H1 (cell line): ENCODE measurements at regions not wholly inside any gene's neighbourhood (a gene's known extent, or its start where the extent isn't known, plus 50 kb on each side); places are given as distances from the start of the nearest gene placed in this dataset.

Experiments
- CTCF ChIA-PET: fragments of 300-600 bp; sonication (Branson Sonifier 250); formaldehyde crosslinking; loops from one replicate; lab custom pipeline; 2021; ENCODE audit not compliant: partially characterized antibody; lab: Charles Lee
- POLR2A ChIA-PET: fragments of 300-600 bp; sonication (Branson Sonifier 250); formaldehyde crosslinking; loops from one replicate; lab custom pipeline; 2021; ENCODE audit warnings: inconsistent platforms; ENCODE audit not compliant: partially characterized antibody; lab: Charles Lee
- DNase-seq, 2 experiments: peaks; one replicate each; pipeline versions ENCODE4 v3.0.0 to v3.0.0-alpha.2; 2010 to 2022; ENCODE audit warnings: low spot score in 2 of 2, low read depth in 1 of 2, mixed read lengths in 1 of 2
- FAIRE-seq: peaks from 2 replicates; lab custom pipeline; 2011; peaks lifted over from hg19 to GRCh38; lab: Jason Lieb, UNC
- H2AFZ ChIP-seq: 2 replicates; pipeline ENCODE4 v1.8.1; 2012; ENCODE audit warnings: low read length, inconsistent platforms
- H2AK5ac ChIP-seq: 2 replicates; pipeline ENCODE4 v1.6.1; 2013; ENCODE audit warnings: low read depth, low read length
- H2BK120ac ChIP-seq: replicated peaks from 2 replicates; pipeline ENCODE3; 2013; ENCODE audit warnings: low read depth, low read length, inconsistent platforms
- H2BK12ac ChIP-seq: 2 replicates; pipeline ENCODE4 v1.6.1; 2013; ENCODE audit warnings: low read depth, low read length
- H2BK15ac ChIP-seq: 2 replicates; pipeline ENCODE4 v1.6.1; 2013; ENCODE audit warnings: low read length
- H2BK20ac ChIP-seq: 2 replicates; pipeline ENCODE4 v1.6.1; 2013; ENCODE audit warnings: low read length
- H2BK5ac ChIP-seq: 2 replicates; pipeline ENCODE4 v1.6.1; 2013; ENCODE audit warnings: low read depth, low read length
- H3K14ac ChIP-seq: 2 replicates; pipeline ENCODE4 v1.6.1; 2013; ENCODE audit warnings: inconsistent platforms; ENCODE audit not compliant: insufficient read length
- H3K18ac ChIP-seq: 2 replicates; pipeline ENCODE4 v1.6.1; 2013; ENCODE audit warnings: low read length; ENCODE audit errors: extremely low read depth
- H3K23ac ChIP-seq: 2 replicates; pipeline ENCODE4 v1.6.1; 2013; ENCODE audit warnings: inconsistent platforms; ENCODE audit not compliant: insufficient read length
- H3K23me2 ChIP-seq: 2 replicates; pipeline ENCODE4 v1.6.1; 2013; ENCODE audit warnings: low read depth, low read length
- H3K27ac ChIP-seq: 2 replicates; pipeline ENCODE4 v1.6.1; 2011; ENCODE audit warnings: low read depth, low read length, inconsistent platforms
- H3K27me3 ChIP-seq, 4 experiments: replicated peaks in 1 of 4; 1 replicate in 1 of 4; 2 replicates in 3 of 4; pipeline versions ENCODE4 v1.6.1 to v1.8.1; 2011 to 2013; ENCODE audit warnings: low read length in 3 of 4, mild to moderate bottlenecking in 3 of 4, inconsistent platforms in 2 of 4, mixed read lengths in 2 of 4, moderate library complexity in 1 of 4; ENCODE audit not compliant: control insufficient read depth in 3 of 4, insufficient read depth in 3 of 4; ENCODE audit errors: extremely low read depth in 1 of 4
- H3K36me3 ChIP-seq, 4 experiments: 2 replicates each; pipeline versions ENCODE4 v1.6.1 to v1.8.1; 2011 to 2013; ENCODE audit warnings: mild to moderate bottlenecking in 4 of 4, low read length in 3 of 4, moderate library complexity in 2 of 4, control low read depth in 1 of 4, inconsistent platforms in 1 of 4; ENCODE audit not compliant: insufficient read depth in 4 of 4, control insufficient read depth in 2 of 4
- H3K4ac ChIP-seq: replicated peaks from 2 replicates; pipeline ENCODE3; 2013; ENCODE audit warnings: low read length, low read depth, mixed read lengths, inconsistent platforms; ENCODE audit not compliant: insufficient read length
- H3K4me1 ChIP-seq, 4 experiments: replicated peaks in 1 of 4; 1 replicate in 1 of 4; 2 replicates in 3 of 4; pipeline versions ENCODE4 v1.6.1 to v1.8.1; 2011 to 2013; ENCODE audit warnings: low read length in 3 of 4, inconsistent platforms in 2 of 4, mixed read lengths in 1 of 4; ENCODE audit not compliant: insufficient read depth in 4 of 4, control insufficient read depth in 3 of 4
- H3K4me2 ChIP-seq, 2 experiments: 2 replicates each; pipeline versions ENCODE4 v1.6.1 to v1.8.1; 2011 to 2013; ENCODE audit warnings: low read depth in 2 of 2, low read length in 2 of 2, control low read depth in 1 of 2, inconsistent platforms in 1 of 2, mild to moderate bottlenecking in 1 of 2; ENCODE audit not compliant: insufficient read depth in 1 of 2
- H3K4me3 ChIP-seq, 4 experiments: fragments of 200-600, 300-600 bp in 1 of 4; sonication (generic), shearing (Covaris generic), sonication (Bioruptor Twin) in 1 of 4; 2 replicates each; pipeline versions ENCODE4 v1.5.1 to v1.8.1; 2011 to 2016; ENCODE audit warnings: low read length in 4 of 4, low read depth in 3 of 4, control low read depth in 2 of 4, inconsistent platforms in 2 of 4, mild to moderate bottlenecking in 2 of 4, mixed read lengths in 1 of 4, moderate library complexity in 1 of 4; ENCODE audit not compliant: insufficient read depth in 2 of 4; ENCODE audit errors: extremely low read depth in 1 of 4
- H3K56ac ChIP-seq: replicated peaks from 2 replicates; pipeline ENCODE3; 2013; ENCODE audit warnings: low read depth, mild to moderate bottlenecking, mixed read lengths, low read length, inconsistent platforms; ENCODE audit not compliant: insufficient read length
- H3K79me1 ChIP-seq: 2 replicates; pipeline ENCODE4 v1.6.1; 2013; ENCODE audit warnings: low read depth, low read length, control low read depth
- H3K79me2 ChIP-seq, 2 experiments: 2 replicates each; pipeline versions ENCODE4 v1.6.1 to v1.8.1; 2012 to 2013; ENCODE audit warnings: low read length in 2 of 2, mild to moderate bottlenecking in 2 of 2, inconsistent platforms in 1 of 2; ENCODE audit not compliant: insufficient read depth in 2 of 2, control insufficient read depth in 1 of 2
- H3K9ac ChIP-seq, 4 experiments: replicated peaks in 1 of 4; 1 replicate in 1 of 4; 2 replicates in 3 of 4; pipeline versions ENCODE4 v1.6.1 to v1.8.1; 2011 to 2013; ENCODE audit warnings: low read depth in 3 of 4, low read length in 3 of 4, control low read depth in 2 of 4, mild to moderate bottlenecking in 2 of 4, moderate library complexity in 2 of 4, inconsistent platforms in 1 of 4; ENCODE audit errors: extremely low read depth in 1 of 4
- H3K9me3 ChIP-seq, 2 experiments: 2 replicates each; pipeline versions ENCODE4 v1.6.1 to v1.8.1; 2012 to 2013; ENCODE audit warnings: mild to moderate bottlenecking in 2 of 2, moderate library complexity in 2 of 2, control low read depth in 1 of 2, inconsistent platforms in 1 of 2, low read depth in 1 of 2, low read length in 1 of 2, mixed read lengths in 1 of 2; ENCODE audit not compliant: insufficient read depth in 2 of 2
- H4K20me1 ChIP-seq, 2 experiments: replicated peaks in 1 of 2; 2 replicates each; pipeline versions ENCODE3 to v1.8.1; 2011 to 2013; ENCODE audit warnings: inconsistent platforms in 2 of 2, low read length in 2 of 2, mild to moderate bottlenecking in 1 of 2; ENCODE audit not compliant: insufficient read depth in 2 of 2, control insufficient read depth in 1 of 2
- H4K5ac ChIP-seq: 2 replicates; pipeline ENCODE4 v1.6.1; 2013; ENCODE audit warnings: low read length, low read depth, mixed read lengths, inconsistent platforms; ENCODE audit not compliant: insufficient read length
- H4K8ac ChIP-seq: 2 replicates; pipeline ENCODE4 v1.8.0; 2013; ENCODE audit warnings: mild to moderate bottlenecking, moderate library complexity, low read length, inconsistent platforms; ENCODE audit not compliant: insufficient read depth; ENCODE audit errors: extremely low read depth
- H4K91ac ChIP-seq: replicated peaks from 2 replicates; pipeline ENCODE3; 2013; ENCODE audit warnings: low read length, mixed read lengths, inconsistent platforms; ENCODE audit not compliant: insufficient read length
- CTCF ChIP-seq, 3 experiments: IDR thresholded peaks; 1 replicate in 2 of 3; 2 replicates in 1 of 3; pipeline versions ENCODE4 v1.5.1 to v1.6.1; 2011; ENCODE audit warnings: low read length in 3 of 3, mild to moderate bottlenecking in 3 of 3, inconsistent platforms in 2 of 3, low read depth in 1 of 3, moderate library complexity in 1 of 3; ENCODE audit not compliant: insufficient read depth in 1 of 3; ENCODE audit errors: control extremely low read depth in 1 of 3
- EGR1 ChIP-seq: IDR thresholded peaks from 2 replicates; pipeline ENCODE4 v1.6.1; 2011; ENCODE audit warnings: low read depth, low read length, borderline replicate concordance
- GTF2F1 ChIP-seq: IDR thresholded peaks from 2 replicates; pipeline ENCODE4 v1.6.1; 2012; ENCODE audit warnings: low read depth, low read length, improper control_type of control experiment, borderline replicate concordance
- KDM1A ChIP-seq: fragments of 200-600, 300-600 bp; sonication (generic); IDR thresholded peaks from 2 replicates; pipeline ENCODE4 v1.7.1; 2016; ENCODE audit warnings: mild to moderate bottlenecking, low read length, borderline replicate concordance
- POU5F1 ChIP-seq: IDR thresholded peaks from 2 replicates; pipeline ENCODE4 v1.6.1; 2011; ENCODE audit warnings: low read depth, mild to moderate bottlenecking, low read length, moderate library complexity
- SIN3A ChIP-seq, 2 experiments: IDR thresholded peaks in 1 of 2; conservative IDR thresholded peaks in 1 of 2; 2 replicates each; pipeline ENCODE4 v1.6.1; 2011 to 2012; ENCODE audit warnings: low read length in 2 of 2, improper control_type of control experiment in 1 of 2, low read depth in 1 of 2, mild to moderate bottlenecking in 1 of 2
- SP2 ChIP-seq: IDR thresholded peaks from 2 replicates; pipeline ENCODE4 v1.6.1; 2012; ENCODE audit warnings: mild to moderate bottlenecking, low read length, inconsistent platforms
- YY1 ChIP-seq: IDR thresholded peaks from 2 replicates; pipeline ENCODE4 v1.6.1; 2011; ENCODE audit warnings: low read depth, mild to moderate bottlenecking, low read length
- WGBS, 2 experiments: shearing (Covaris generic) in 1 of 2; methylation state at CpG; one replicate each; pipeline versions ENCODE4 v1.1.6 to v1.1.7; 2013 to 2015; ENCODE audit warnings: low lambda C conversion rate in 2 of 2, mixed read lengths in 2 of 2, inconsistent platforms in 1 of 2, low coverage in 1 of 2, missing lambda C conversion rate in 1 of 2; ENCODE audit not compliant: insufficient replicate concordance in 2 of 2, insufficient coverage in 1 of 2, insufficient read length in 1 of 2; ENCODE audit errors: extremely low coverage in 1 of 2, missing lambda C conversion rate in 1 of 2; 5-methylcytosine and 5-hydroxymethylcytosine counted together
- TF ChIP-seq, protein P1 (sequence below): IDR thresholded peaks from 2 replicates; pipeline ENCODE4 v1.6.1; 2012; ENCODE audit warnings: low read length, inconsistent platforms

DNA sequence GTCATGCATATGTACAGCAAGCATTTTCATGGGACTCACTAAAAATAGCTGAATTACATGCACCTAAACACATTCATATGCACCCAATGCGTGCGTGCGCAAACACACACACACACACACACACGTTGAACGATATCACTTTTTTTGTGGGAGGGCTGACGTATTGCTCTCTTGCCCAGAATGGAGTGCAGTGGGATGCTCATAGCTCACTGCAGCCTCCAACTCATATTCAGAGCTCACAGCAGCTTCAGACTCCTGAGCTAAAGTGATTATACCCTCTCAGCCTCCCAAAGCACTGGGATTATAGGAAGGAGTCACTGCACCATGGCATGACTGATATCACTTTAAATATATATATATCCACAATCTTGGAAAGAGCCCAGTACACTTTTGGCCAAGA is 620.4 kb upstream of the MANEA start:
- Histone ChIP-seq H2BK120ac (no peak overlapping the region), H3K27me3 (no peaks in the 10 kb centered on the region), H3K14ac (no peak overlapping the region), H2BK5ac (no peak overlapping the region), H2BK12ac (no peak overlapping the region), H3K4ac (no peak overlapping the region), H3K27ac (no peak overlapping the region), H3K4me3 (no peak overlapping the region), H3K23ac (no peak overlapping the region), H3K56ac (no peak overlapping the region), H2AK5ac (no peak overlapping the region), H4K8ac (no peak overlapping the region), H4K20me1 (no peaks in the 10 kb centered on the region), H3K4me2 (no peak overlapping the region), H3K18ac (no peak overlapping the region), H3K23me2 (no peaks in the 10 kb centered on the region), H2BK20ac (no peak overlapping the region), H2AFZ (no peak overlapping the region), H4K91ac (no peak overlapping the region), H2BK15ac (no peak overlapping the region), H3K4me1 (no peaks in the 10 kb centered on the region), H4K5ac (no peak overlapping the region)
- no peak for FAIRE-seq
- POLR2A ChIA-PET: no interaction called here
- CTCF ChIA-PET: no interaction called here
- WGBS, 2 experiments: 94% methylated on average over 6 of the region's 6 CpGs; no CpG with 5 or more reads in 1 of the 2 experiments
- no peak for DNase-seq
- TF ChIP-seq SP2 (no peak), GTF2F1 (no peak), EGR1 (no peak), KDM1A (no peak), CTCF (IDR thresholded peaks at IDR 0.05; ENCODE audit: control extremely low read depth in 1 of 3, insufficient read depth in 1 of 3, low read depth in 1 of 3, low read length in 3 of 3) (no peak), POU5F1 (no peak), SIN3A (conservative IDR thresholded peaks at IDR 0.05 in 1 of 2, IDR thresholded peaks at IDR 0.05 in 1 of 2; ENCODE audit: low read depth in 1 of 2, low read length in 2 of 2) (no peak), YY1 (no peak)
- TF ChIP-seq, protein P1, sequence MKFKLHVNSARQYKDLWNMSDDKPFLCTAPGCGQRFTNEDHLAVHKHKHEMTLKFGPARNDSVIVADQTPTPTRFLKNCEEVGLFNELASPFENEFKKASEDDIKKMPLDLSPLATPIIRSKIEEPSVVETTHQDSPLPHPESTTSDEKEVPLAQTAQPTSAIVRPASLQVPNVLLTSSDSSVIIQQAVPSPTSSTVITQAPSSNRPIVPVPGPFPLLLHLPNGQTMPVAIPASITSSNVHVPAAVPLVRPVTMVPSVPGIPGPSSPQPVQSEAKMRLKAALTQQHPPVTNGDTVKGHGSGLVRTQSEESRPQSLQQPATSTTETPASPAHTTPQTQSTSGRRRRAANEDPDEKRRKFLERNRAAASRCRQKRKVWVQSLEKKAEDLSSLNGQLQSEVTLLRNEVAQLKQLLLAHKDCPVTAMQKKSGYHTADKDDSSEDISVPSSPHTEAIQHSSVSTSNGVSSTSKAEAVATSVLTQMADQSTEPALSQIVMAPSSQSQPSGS: no peak
- TF ChIP-seq, all 59 proteins: peak for 0
- Histone ChIP-seq H3K79me1 (no peaks in the 10 kb centered on the region), H3K9me3 (no peaks in the 10 kb centered on the region), H3K9ac (no peak overlapping the region), H3K36me3 (no peaks in the 10 kb centered on the region), H3K79me2 (no peaks in the 10 kb centered on the region)
